Subcutaneous abdominal adipose tissue (tissue), 5 donors: ENCODE measurements at regions not wholly inside any gene's neighbourhood (a gene's known extent, or its start where the extent isn't known, plus 50 kb on each side); places are given as distances from the start of the nearest gene placed in this dataset.

Experiments
- H3K27ac ChIP-seq: one replicate; pipeline ENCODE4 v1.7.0; 2013; ENCODE audit warnings: low read depth, mild to moderate bottlenecking, inconsistent platforms, low read length, moderate library complexity
- H3K27me3 ChIP-seq, 5 donors: one replicate each; pipeline ENCODE4 v1.7.0; 2013; ENCODE audit warnings: low read length in 5 of 5, inconsistent platforms in 1 of 5; ENCODE audit not compliant: control insufficient read depth in 5 of 5, insufficient read depth in 4 of 5
- H3K36me3 ChIP-seq, 5 donors: one replicate each; pipeline ENCODE4 v1.7.0; 2013; ENCODE audit warnings: low read length in 5 of 5; ENCODE audit not compliant: control insufficient read depth in 5 of 5, insufficient read depth in 5 of 5
- H3K4me1 ChIP-seq, 5 donors: one replicate each; pipeline ENCODE4 v1.7.0; 2013; ENCODE audit warnings: low read length in 5 of 5, mild to moderate bottlenecking in 3 of 5, moderate library complexity in 1 of 5; ENCODE audit not compliant: control insufficient read depth in 5 of 5, insufficient read depth in 5 of 5
- H3K4me3 ChIP-seq, 5 donors: one replicate each; pipeline ENCODE4 v1.7.0; 2013; ENCODE audit warnings: low read length in 5 of 5, low read depth in 1 of 5
- H3K9ac ChIP-seq, 5 donors: one replicate each; pipeline ENCODE4 v1.7.0; 2013; ENCODE audit warnings: low read length in 5 of 5, mild to moderate bottlenecking in 4 of 5, moderate library complexity in 3 of 5
- H3K9me3 ChIP-seq, 5 donors: one replicate each; pipeline ENCODE4 v1.7.0; 2013; ENCODE audit warnings: low read length in 5 of 5; ENCODE audit not compliant: control insufficient read depth in 5 of 5
- donor health status: healthy.
- donor health status: healthy.
- donor health status: healthy.
- donor health status: healthy.
- donor health status: healthy.

DNA sequence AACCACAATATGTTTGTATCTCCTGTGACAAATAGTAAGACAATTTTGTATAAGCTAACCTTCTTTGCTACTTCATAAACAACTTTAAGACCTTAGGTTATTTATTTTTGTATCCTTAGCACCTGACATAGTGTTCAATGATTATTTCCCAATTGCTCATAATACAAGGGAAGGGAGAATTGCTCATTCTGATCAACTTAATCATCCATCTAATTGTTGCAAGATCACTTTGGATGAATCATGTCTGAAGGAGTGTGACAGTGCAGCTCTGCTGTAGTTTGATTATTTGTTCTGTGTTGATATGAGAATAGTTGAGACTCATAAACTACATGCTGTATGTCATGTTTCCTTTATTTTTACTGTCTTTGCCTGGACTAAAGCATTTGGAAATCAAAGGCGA lies 721.3 kb upstream of the SEMA6A start:
- Histone ChIP-seq H3K9me3 (peaks cover 0 to 9% (median 8%) of the 10 kb centered on the region in 5 donors), H3K4me1 (no peaks in the 10 kb centered on the region), H3K27me3 (no peaks in the 10 kb centered on the region), H3K9ac (no peak overlapping the region), H3K27ac (no peak overlapping the region), H3K36me3 (no peaks in the 10 kb centered on the region), H3K4me3 (no peak overlapping the region)

DNA sequence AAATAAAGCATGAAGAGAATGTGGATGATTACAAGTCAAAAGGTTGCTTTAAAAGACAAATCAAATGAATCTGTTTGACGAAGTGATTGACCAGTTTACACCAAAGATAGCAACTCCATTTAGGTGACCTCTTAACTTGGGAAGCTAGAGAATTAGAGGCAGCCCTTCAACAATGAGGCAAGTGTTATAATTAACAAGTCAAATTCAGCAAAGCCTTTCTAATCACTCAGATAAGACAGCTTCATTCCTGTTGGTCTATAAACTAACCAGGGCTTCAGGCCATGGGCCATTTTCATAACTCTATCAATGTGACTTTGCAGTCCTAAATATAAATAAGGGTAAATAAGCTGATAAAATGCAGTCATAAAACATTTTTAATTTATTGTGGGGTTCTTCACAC lies 712.2 kb upstream of the SEMA6A start:
- Histone ChIP-seq H3K4me1 (no peaks in the 10 kb centered on the region), H3K9me3 (no peaks in the 10 kb centered on the region), H3K4me3 (no peak overlapping the region), H3K9ac (no peak overlapping the region), H3K27ac (no peak overlapping the region), H3K27me3 (no peaks in the 10 kb centered on the region), H3K36me3 (no peaks in the 10 kb centered on the region)

DNA sequence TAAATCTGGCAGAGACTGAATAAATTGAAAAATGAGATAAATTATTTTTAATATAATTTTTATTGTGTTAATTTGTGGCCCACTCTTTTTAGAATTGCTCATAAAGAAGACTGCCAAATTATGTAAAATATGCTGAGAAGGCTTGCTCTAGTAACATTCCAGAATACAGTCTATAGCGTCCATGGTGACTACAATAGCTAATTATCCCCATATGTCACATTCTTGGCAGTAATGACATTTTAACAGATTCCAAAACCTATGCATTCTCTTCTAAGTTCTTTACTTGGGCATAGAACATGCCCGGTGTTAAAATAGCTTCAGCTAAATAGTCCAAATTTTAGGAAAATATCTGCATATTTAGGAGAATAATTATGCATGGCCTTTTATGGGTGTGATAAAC lies 697.0 kb upstream of the SEMA6A start:
- Histone ChIP-seq H3K27ac (no peak overlapping the region), H3K4me1 (no peaks in the 10 kb centered on the region), H3K9me3 (peaks cover 0 to 9% (median 2%) of the 10 kb centered on the region in 5 donors), H3K4me3 (no peak overlapping the region), H3K27me3 (no peaks in the 10 kb centered on the region), H3K36me3 (no peaks in the 10 kb centered on the region), H3K9ac (no peak overlapping the region)

DNA sequence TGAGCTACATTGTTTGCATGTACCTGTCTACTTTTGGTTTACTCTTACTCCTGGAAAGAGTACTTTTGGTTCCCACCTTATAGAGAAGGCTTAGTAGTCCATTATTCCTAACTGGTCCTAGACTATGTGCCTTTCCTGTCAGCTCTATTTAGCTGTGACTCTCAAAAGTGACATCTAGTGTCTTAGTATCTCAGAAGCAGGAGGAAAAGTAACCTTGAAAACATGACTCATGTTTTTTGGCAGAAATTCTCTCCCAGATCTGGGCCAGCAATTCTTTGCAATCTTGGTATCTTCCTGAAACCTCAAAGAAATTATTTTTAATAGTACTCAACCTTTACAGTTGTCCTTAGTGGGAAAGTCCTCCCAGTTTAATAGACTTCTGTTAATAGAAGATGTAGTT lies 691.7 kb upstream of the SEMA6A start:
- no peaks in the 10 kb centered on the region for H3K36me3 ChIP-seq
- no peak overlapping the region for H3K27ac ChIP-seq
- peaks cover 0 to 3% (median 0%) of the 10 kb centered on the region in 5 donors for H3K4me1 ChIP-seq
- H3K9me3 ChIP-seq, result peaks cover 0 to 5% (median 3%) of the 10 kb centered on the region in 5 donors
- no peak overlapping the region for H3K4me3 ChIP-seq
- H3K27me3 ChIP-seq, result no peaks in the 10 kb centered on the region
- H3K9ac ChIP-seq, result no peak overlapping the region

DNA sequence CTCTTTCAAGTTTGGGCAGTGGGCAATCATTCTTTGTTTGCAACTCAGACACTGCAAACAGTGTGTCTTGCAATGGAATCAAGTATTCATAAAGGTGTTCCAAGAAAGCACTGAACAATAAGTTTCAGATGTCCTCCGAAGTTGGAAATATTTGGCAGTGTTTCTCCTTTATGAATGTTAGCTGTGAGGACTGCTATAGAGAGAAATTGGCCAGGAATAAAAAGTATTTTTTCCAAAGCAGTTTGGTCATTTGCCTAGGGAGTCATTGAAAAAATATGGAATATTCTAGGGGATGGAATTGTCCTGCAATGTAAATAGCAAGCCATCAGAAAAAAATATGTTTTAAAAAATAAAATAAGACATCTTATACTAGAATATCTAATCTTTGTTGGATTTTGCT lies 688.6 kb upstream of the SEMA6A start:
- Histone ChIP-seq H3K4me3 (no peak overlapping the region), H3K27ac (no peak overlapping the region), H3K27me3 (no peaks in the 10 kb centered on the region), H3K9me3 (peaks cover 0 to 5% (median 3%) of the 10 kb centered on the region in 5 donors), H3K36me3 (no peaks in the 10 kb centered on the region), H3K4me1 (peaks cover 0 to 3% (median 0%) of the 10 kb centered on the region in 5 donors), H3K9ac (no peak overlapping the region)

DNA sequence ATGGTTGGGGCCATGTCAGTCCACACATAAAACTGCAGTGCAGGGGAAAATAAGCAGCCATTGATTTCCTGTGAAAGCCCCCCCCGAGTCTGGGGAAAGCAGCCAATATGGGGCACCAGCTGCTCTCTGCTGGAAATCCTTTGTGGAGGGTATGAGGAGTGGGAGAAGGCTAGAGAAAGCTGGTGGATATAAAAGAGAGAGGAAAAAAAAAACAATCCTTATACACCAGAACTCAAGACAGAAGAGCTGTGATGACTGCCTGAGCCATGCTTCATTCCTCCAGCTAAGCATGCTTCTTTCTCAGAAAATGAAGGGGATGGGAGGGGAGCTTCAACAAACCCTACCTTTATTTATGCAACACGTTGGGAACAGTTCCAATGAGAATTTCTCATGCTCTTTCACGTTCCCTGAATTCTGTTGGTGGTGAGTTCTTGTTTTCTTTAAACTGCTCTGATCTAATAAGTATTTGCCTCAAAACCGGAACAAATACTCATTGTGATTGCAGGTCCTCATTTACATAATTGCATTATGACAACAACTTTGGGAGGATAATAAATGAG lies 688.0 kb upstream of the SEMA6A start:
- H3K9me3 ChIP-seq, result peaks cover 0 to 5% (median 3%) of the 10 kb centered on the region in 5 donors
- no peaks in the 10 kb centered on the region for H3K27me3 ChIP-seq
- no peak overlapping the region for H3K27ac ChIP-seq
- no peak overlapping the region for H3K9ac ChIP-seq
- H3K36me3 ChIP-seq, result no peaks in the 10 kb centered on the region
- H3K4me3 ChIP-seq, result no peak overlapping the region
- peaks cover 0 to 3% (median 0%) of the 10 kb centered on the region in 5 donors for H3K4me1 ChIP-seq

DNA sequence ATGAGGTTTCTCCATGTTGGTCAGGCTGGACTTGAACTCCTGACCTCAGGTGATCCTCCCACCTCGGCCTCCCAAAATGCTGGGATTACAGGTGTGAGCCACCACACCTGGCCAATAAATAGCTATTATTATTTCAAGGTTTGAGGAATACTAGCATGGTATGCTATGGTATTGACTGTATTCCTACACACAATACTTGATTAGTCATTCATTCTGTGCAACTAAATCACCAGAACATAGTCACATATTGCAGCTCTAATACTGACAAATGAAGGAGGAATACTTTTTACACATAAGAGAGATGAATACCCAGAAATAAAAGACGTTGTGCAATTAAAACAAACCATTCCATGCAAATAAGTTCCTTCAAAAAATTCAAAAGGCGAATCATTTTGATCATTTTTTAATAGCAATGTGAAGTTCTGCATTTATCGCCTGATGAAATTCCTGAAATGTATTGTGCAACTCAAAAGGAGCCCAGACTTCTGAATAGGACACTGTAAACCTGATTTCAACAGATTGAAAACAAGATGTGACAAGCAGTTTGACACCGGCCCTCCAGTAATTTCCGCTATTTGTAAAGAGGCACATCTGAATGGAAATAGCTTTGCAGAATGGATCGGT lies 687.4 kb upstream of the SEMA6A start:
- Histone ChIP-seq H3K27me3 (no peaks in the 10 kb centered on the region), H3K9ac (no peak overlapping the region), H3K36me3 (no peaks in the 10 kb centered on the region), H3K9me3 (peaks cover 0 to 5% (median 3%) of the 10 kb centered on the region in 5 donors), H3K4me1 (peaks cover 0 to 3% (median 0%) of the 10 kb centered on the region in 5 donors), H3K27ac (no peak overlapping the region), H3K4me3 (no peak overlapping the region)

DNA sequence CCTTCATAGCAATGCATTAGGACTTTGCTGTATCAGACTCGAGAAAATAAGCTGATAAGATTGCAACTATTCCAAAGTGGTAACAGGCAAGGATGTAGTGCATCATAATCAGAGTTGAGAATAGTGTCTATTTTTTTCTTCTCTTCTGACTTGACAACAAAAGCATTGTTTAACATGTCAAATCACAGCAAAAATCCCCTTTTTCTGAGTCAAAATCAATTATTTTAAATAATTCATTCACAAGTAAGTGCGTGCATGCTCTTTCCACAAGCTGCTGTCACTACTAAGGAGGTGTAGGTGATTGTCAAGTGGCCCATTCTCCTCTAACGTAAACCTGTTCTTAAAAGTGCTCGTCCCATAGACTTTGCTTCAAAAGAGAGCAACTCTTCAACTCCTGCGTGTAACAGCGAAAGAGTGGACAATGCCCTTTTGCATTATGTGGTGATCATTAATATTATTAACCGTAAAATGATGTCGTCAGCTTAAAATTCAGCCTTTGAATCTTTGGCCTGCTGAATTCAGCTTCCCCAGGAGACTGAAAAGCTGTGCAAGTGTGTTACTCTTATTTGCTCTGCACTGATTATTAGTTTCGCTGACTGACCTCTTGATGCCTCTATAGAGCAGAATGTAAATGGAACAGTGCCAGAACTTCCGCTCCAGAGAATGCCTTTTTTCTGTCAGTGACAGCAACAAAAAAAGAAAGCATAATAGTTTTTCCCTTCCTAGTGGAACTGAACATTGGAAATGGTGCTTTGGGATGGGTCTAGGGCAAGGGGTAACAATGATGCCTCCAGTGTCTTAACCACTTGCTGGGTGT lies 680.8 kb upstream of the SEMA6A start:
- Histone ChIP-seq H3K36me3 (no peaks in the 10 kb centered on the region), H3K27ac (no peak overlapping the region), H3K9me3 (no peaks in the 10 kb centered on the region), H3K4me3 (no peak overlapping the region), H3K27me3 (no peaks in the 10 kb centered on the region), H3K9ac (no peak overlapping the region), H3K4me1 (peaks cover 0 to 6% (median 0%) of the 10 kb centered on the region in 5 donors)

DNA sequence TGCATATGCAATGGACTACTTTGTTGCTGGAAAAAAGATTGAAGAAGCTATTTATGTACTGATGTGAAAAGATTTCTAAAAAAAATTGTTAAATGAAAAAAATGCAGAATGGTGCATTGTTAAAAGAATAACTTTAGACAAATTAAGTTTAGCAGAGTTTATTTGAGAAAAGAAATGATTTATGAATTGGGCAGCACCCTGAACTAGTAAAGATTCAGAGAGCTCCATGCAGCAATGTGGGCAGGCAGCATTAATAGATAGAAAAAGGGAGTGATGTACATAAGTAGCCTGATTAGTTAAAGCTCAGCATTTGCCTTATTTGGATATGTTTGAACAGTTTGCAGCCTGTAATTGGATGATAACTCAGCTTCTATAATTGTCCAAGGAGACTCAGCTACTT lies 677.9 kb upstream of the SEMA6A start:
- Histone ChIP-seq H3K27ac (no peak overlapping the region), H3K9ac (no peak overlapping the region), H3K9me3 (no peaks in the 10 kb centered on the region), H3K4me1 (peaks cover 0 to 6% (median 0%) of the 10 kb centered on the region in 5 donors), H3K27me3 (no peaks in the 10 kb centered on the region), H3K4me3 (no peak overlapping the region), H3K36me3 (no peaks in the 10 kb centered on the region)
